ENCODE measurements at regions not wholly inside any gene's neighbourhood (a gene's known extent, or its start where the extent isn't known, plus 50 kb on each side); places are given as distances from the start of the nearest gene placed in this dataset.

GRCh38 chr4:96189761-96190160 is 349.9 kb downstream of the PDHA2 start:
- TF ChIP-seq CTCF (IDR thresholded peaks at IDR 0.05 in 4 of 5, conservative IDR thresholded peaks at IDR 0.05 in 1 of 5) = no peak
- TF ChIP-seq POLR2A (IDR thresholded peaks at IDR 0.05) = no peak
